ENCODE measurements at regions not wholly inside any gene's neighbourhood (a gene's known extent, or its start where the extent isn't known, plus 50 kb on each side); places are given as distances from the start of the nearest gene placed in this dataset.
"Not testable (repeated sequence)": the region's sequence is repeated elsewhere in the genome, so short reads cannot be mapped to it uniquely, and the experiment has no call there.

GRCh38 chr2:239548451-239548871 lies 147.6 kb upstream of the HDAC4 start:
- H3K27ac Mint-ChIP-seq: no peak overlapping the region
- H3K36me3 Mint-ChIP-seq: no peaks in the 10 kb centered on the region
- H3K36me3 ChIP-seq (ENCODE audit: control insufficient read depth, insufficient read depth, low read length): no peaks in the 10 kb centered on the region
- intact Hi-C loops (cut with micrococcal nuclease): loop anchor here (5.0 kb wide), 1 partner anchor 281 kb away; no protein-coding TSS in a partner anchor
- H3K27me3 ChIP-seq (ENCODE audit: control insufficient read depth, insufficient read depth, low read length): no peaks in the 10 kb centered on the region
- 63% methylated on average over 7 of the region's 12 CpGs for WGBS (ENCODE audit: insufficient coverage)
- peaks cover 7% of the 10 kb centered on the region for H3K9me3 ChIP-seq (ENCODE audit: control insufficient read depth, insufficient read depth, low read length)
- no peak for TF ChIP-seq CTCF (IDR thresholded peaks at IDR 0.05)
- peaks cover 21 to 33% of the 10 kb centered on the region in 2 donors for H3K4me1 Mint-ChIP-seq
- peaks cover 26% of the 10 kb centered on the region for H3K4me1 ChIP-seq (ENCODE audit: control insufficient read depth, insufficient read depth, low read length)
- no peak overlapping the region for H3K27ac ChIP-seq (ENCODE audit: low read length)
- ATAC-seq: no peak
- H3K9me3 Mint-ChIP-seq: no peaks in the 10 kb centered on the region
- H3K4me3 Mint-ChIP-seq: no peak overlapping the region
- H3K27me3 Mint-ChIP-seq (ENCODE audit: low read depth in 2 of 2): peaks cover 6 to 9% of the 10 kb centered on the region in 2 donors
- peak in 1 of 2 donors; percentile 57 for DNase-seq
- no peak overlapping the region for H3K4me3 ChIP-seq (ENCODE audit: low read length)

- not testable (repeated sequence) for H3K36me3 ChIP-seq (ENCODE audit: control insufficient read depth, insufficient read depth, low read length); H3K9me3 Mint-ChIP-seq; H3K9me3 ChIP-seq (ENCODE audit: control insufficient read depth, insufficient read depth, low read length); H3K27ac ChIP-seq (ENCODE audit: low read length); H3K36me3 Mint-ChIP-seq; H3K27me3 ChIP-seq (ENCODE audit: control insufficient read depth, insufficient read depth, low read length); DNase-seq; ATAC-seq; H3K4me3 Mint-ChIP-seq; H3K4me3 ChIP-seq (ENCODE audit: low read length)
- Mint-ChIP-seq H3K4me1 (peaks cover 15 to 33% of the 10 kb centered on the region in 2 donors), H3K27me3 (ENCODE audit: low read depth in 2 of 2) (peaks cover 10 to 16% of the 10 kb centered on the region in 2 donors), H3K27ac (peak overlapping the region in 1 of 2 donors; percentile 88)
- peaks cover 26% of the 10 kb centered on the region for H3K4me1 ChIP-seq (ENCODE audit: control insufficient read depth, insufficient read depth, low read length)
- 90% methylated on average over 1 of the region's 3 CpGs for WGBS (ENCODE audit: insufficient coverage)
- intact Hi-C loops (cut with micrococcal nuclease): loop anchor here (5.0 kb wide), 1 partner anchor 280 kb away; no protein-coding TSS in a partner anchor
Observed at GRCh38 chr2:239547140-239547539, 146.3 kb upstream of the HDAC4 start.

GRCh38 chr2:239546541-239546940 lies 145.7 kb upstream of the HDAC4 start:
- 90% methylated on average over 9 of the region's 9 CpGs for WGBS (ENCODE audit: insufficient coverage)
- peaks cover 10 to 22% of the 10 kb centered on the region in 2 donors for H3K27me3 Mint-ChIP-seq (ENCODE audit: low read depth in 2 of 2)
- Histone ChIP-seq H3K27ac (ENCODE audit: low read length) (no peak overlapping the region), H3K27me3 (ENCODE audit: control insufficient read depth, insufficient read depth, low read length) (no peaks in the 10 kb centered on the region), H3K36me3 (ENCODE audit: control insufficient read depth, insufficient read depth, low read length) (no peaks in the 10 kb centered on the region), H3K4me3 (ENCODE audit: low read length) (no peak overlapping the region), H3K9me3 (ENCODE audit: control insufficient read depth, insufficient read depth, low read length) (peaks cover 7% of the 10 kb centered on the region), H3K4me1 (ENCODE audit: control insufficient read depth, insufficient read depth, low read length) (peaks cover 26% of the 10 kb centered on the region)
- intact Hi-C loops (cut with micrococcal nuclease): loop anchor here (5.0 kb wide), 1 partner anchor 279 kb away; no protein-coding TSS in a partner anchor
- no peak overlapping the region for H3K4me3 Mint-ChIP-seq
- TF ChIP-seq CTCF (IDR thresholded peaks at IDR 0.05): no peak
- peak overlapping the region in 1 of 2 donors; percentile 88 for H3K27ac Mint-ChIP-seq
- no peaks in the 10 kb centered on the region for H3K36me3 Mint-ChIP-seq
- peaks cover 15 to 33% of the 10 kb centered on the region in 2 donors for H3K4me1 Mint-ChIP-seq
- no peak for DNase-seq
- no peak for ATAC-seq
- no peaks in the 10 kb centered on the region for H3K9me3 Mint-ChIP-seq

DNA sequence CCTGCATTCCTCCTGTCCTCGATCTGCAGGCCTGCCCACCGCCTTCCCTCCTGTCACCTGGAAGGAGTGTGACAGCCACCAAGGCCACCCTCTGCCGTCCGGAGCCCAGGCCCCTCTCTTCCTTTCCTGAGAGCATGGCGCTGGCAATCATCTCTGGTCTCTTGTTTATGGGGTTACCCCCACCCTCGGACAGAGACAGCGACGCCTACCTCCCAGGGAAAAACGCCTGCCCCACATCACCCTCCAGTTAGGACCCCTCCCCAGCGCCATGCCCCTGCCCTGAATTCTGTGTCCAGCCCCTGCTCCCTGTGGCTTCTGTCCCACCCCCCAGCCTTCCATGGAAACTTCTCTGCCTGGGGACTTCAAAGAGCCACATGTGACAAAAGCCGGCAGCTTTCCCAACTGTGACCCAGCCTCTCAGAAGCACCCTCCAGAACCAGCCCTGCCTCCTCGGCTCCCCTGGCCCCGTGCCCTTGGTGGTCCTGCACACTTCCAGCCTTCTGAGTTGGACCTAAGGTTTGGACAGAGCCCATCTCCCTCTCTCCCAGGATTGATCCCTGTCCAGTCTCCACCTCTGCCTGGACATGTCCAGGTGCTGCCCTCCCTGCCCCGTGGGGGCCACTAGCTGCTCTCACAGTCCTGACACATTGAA lies 145.0 kb upstream of the HDAC4 start:
- H3K4me3 ChIP-seq (ENCODE audit: low read length): no peak overlapping the region
- 94% methylated on average over 14 of the region's 14 CpGs for WGBS (ENCODE audit: insufficient coverage)
- Mint-ChIP-seq H3K27ac (peak overlapping the region; percentile 76 to 88), H3K4me1 (peaks cover 15 to 33% of the 10 kb centered on the region in 2 donors), H3K4me3 (no peak overlapping the region), H3K27me3 (ENCODE audit: low read depth in 2 of 2) (peaks cover 10 to 25% of the 10 kb centered on the region in 2 donors), H3K36me3 (no peaks in the 10 kb centered on the region), H3K9me3 (no peaks in the 10 kb centered on the region)
- H3K9me3 ChIP-seq (ENCODE audit: control insufficient read depth, insufficient read depth, low read length): peaks cover 7% of the 10 kb centered on the region
- no peak for DNase-seq
- peaks cover 26% of the 10 kb centered on the region for H3K4me1 ChIP-seq (ENCODE audit: control insufficient read depth, insufficient read depth, low read length)
- no peak for TF ChIP-seq CTCF (IDR thresholded peaks at IDR 0.05)
- intact Hi-C loops (cut with micrococcal nuclease): loop anchor here (5.0 kb wide), 1 partner anchor 279 kb away; no protein-coding TSS in a partner anchor
- no peak overlapping the region for H3K27ac ChIP-seq (ENCODE audit: low read length)
- no peaks in the 10 kb centered on the region for H3K27me3 ChIP-seq (ENCODE audit: control insufficient read depth, insufficient read depth, low read length)
- no peaks in the 10 kb centered on the region for H3K36me3 ChIP-seq (ENCODE audit: control insufficient read depth, insufficient read depth, low read length)
- no peak for ATAC-seq
